Astrocyte (in vitro differentiated cells and primary cell): ENCODE measurements at regions not wholly inside any gene's neighbourhood (a gene's known extent, or its start where the extent isn't known, plus 50 kb on each side); places are given as distances from the start of the nearest gene placed in this dataset.

Experiments
- CTCF ChIP-seq: IDR thresholded peaks from 2 replicates; pipeline ENCODE4 v1.5.1; 2011; ENCODE audit warnings: low read depth, mild to moderate bottlenecking, inconsistent platforms, low read length, moderate library complexity; ENCODE audit not compliant: insufficient read depth
- EZH2 ChIP-seq: IDR thresholded peaks from 2 replicates; pipeline ENCODE4 v1.6.1; 2012; ENCODE audit warnings: mild to moderate bottlenecking, low read length, inconsistent platforms; ENCODE audit not compliant: insufficient read depth

- no peak for TF ChIP-seq CTCF
- no peak for TF ChIP-seq EZH2
Measured at GRCh38 chr1:81432059-81432458, 368.7 kb upstream of the ADGRL2 start.
